Endodermal cell (in vitro differentiated cells): ENCODE measurements at regions not wholly inside any gene's neighbourhood (a gene's known extent, or its start where the extent isn't known, plus 50 kb on each side); places are given as distances from the start of the nearest gene placed in this dataset.

ENCODE experiments used
- DNase-seq: peaks from one replicate; pipeline ENCODE4 v3.0.0-alpha.2; 2017
- H3K27ac ChIP-seq: 2 replicates; pipeline ENCODE4 v1.5.1; 2013; ENCODE audit warnings: mild to moderate bottlenecking, low read depth, low read length, moderate library complexity
- H3K27me3 ChIP-seq: 2 replicates; pipeline ENCODE4 v1.6.1; 2013; ENCODE audit warnings: mild to moderate bottlenecking, low read length, moderate library complexity; ENCODE audit not compliant: insufficient read depth, control insufficient read depth, poor library complexity, severe bottlenecking
- H3K36me3 ChIP-seq: 2 replicates; pipeline ENCODE4 v1.7.0; 2013; ENCODE audit warnings: mild to moderate bottlenecking, low read length, moderate library complexity; ENCODE audit not compliant: control insufficient read depth, insufficient read depth
- H3K4me1 ChIP-seq: one replicate; pipeline ENCODE4 v1.7.0; 2013; ENCODE audit warnings: low read length; ENCODE audit not compliant: control insufficient read depth, insufficient read depth
- H3K4me3 ChIP-seq: 2 replicates; pipeline ENCODE4 v1.5.1; 2013; ENCODE audit warnings: mild to moderate bottlenecking, low read length, moderate library complexity
- H3K9ac ChIP-seq: 2 replicates; pipeline ENCODE4 v1.6.1; 2013; ENCODE audit warnings: mild to moderate bottlenecking, low read length, moderate library complexity; ENCODE audit not compliant: poor library complexity, severe bottlenecking; ENCODE audit errors: extremely low read depth
- H3K9me3 ChIP-seq: 2 replicates; pipeline ENCODE4 v1.6.1; 2013; ENCODE audit warnings: mild to moderate bottlenecking, low read length, moderate library complexity; ENCODE audit not compliant: control insufficient read depth
- H3K27ac Mint-ChIP-seq: 2 replicates; pipeline ENCODE4 v1.8.0; 2020; ENCODE audit warnings: mixed read lengths
- H3K27me3 Mint-ChIP-seq: 2 replicates; pipeline ENCODE4 v1.8.0; 2021; ENCODE audit warnings: mild to moderate bottlenecking, mixed read lengths; ENCODE audit not compliant: insufficient read depth
- H3K36me3 Mint-ChIP-seq: 2 replicates; pipeline ENCODE4 v1.8.0; 2020; ENCODE audit warnings: low read depth, mixed read lengths
- H3K4me1 Mint-ChIP-seq: 2 replicates; pipeline ENCODE4 v1.8.0; 2020; ENCODE audit warnings: mixed read lengths
- H3K4me3 Mint-ChIP-seq: 2 replicates; pipeline ENCODE4 v1.8.0; 2020; ENCODE audit warnings: mild to moderate bottlenecking, moderate library complexity, mixed read lengths
- H3K9me3 Mint-ChIP-seq: 2 replicates; pipeline ENCODE4 v1.8.0; 2020; ENCODE audit warnings: mild to moderate bottlenecking, mixed read lengths
- WGBS, 2 experiments: methylation state at CpG; one replicate each; pipeline versions ENCODE4 v1.1.5 to v1.1.7; 2013; ENCODE audit warnings: missing lambda C conversion rate in 2 of 2, mixed read lengths in 1 of 2; ENCODE audit not compliant: insufficient coverage in 1 of 2, insufficient read length in 1 of 2; 5-methylcytosine and 5-hydroxymethylcytosine counted together
- TF ChIP-seq, protein P1 (sequence below): fragments of 200-600 bp; sonication (generic); conservative IDR thresholded peaks from 2 replicates; pipeline ENCODE4 v1.5.0; 2021; ENCODE audit warnings: antibody characterized with exemption, mild to moderate bottlenecking

DNA sequence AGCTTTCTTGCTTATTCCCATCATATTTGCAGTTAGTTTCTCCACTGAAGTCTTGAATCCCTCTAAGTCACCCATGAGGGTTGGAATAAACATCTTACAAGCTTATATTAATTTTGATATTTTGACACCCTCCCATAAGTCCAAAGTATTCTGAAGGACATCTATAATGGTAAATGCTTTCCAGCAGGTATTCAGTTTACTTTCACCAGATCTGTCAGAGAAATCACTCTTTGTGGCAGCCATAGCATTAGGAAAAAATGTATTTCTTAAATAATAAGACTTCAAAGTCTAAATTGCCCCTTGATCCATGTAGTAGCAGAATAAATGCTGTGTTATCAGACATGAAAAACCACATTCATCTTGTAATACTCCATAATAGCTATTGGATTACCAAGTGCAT lies 1371.7 kb upstream of the PABPC4L start:
- no peaks in the 10 kb centered on the region for H3K36me3 Mint-ChIP-seq
- no peaks in the 10 kb centered on the region for H3K9me3 ChIP-seq

GRCh38 chr4:135564090-135564489 lies 1362.5 kb upstream of the PABPC4L start:
- Mint-ChIP-seq H3K9me3 (no peaks in the 10 kb centered on the region), H3K27me3 (no peaks in the 10 kb centered on the region), H3K27ac (no peak overlapping the region), H3K4me1 (no peaks in the 10 kb centered on the region), H3K4me3 (no peak overlapping the region), H3K36me3 (no peaks in the 10 kb centered on the region)
- H3K27ac ChIP-seq = no peak overlapping the region
- H3K36me3 ChIP-seq = no peaks in the 10 kb centered on the region
- no peaks in the 10 kb centered on the region for H3K4me1 ChIP-seq
- no peak for DNase-seq
- TF ChIP-seq, protein P1, sequence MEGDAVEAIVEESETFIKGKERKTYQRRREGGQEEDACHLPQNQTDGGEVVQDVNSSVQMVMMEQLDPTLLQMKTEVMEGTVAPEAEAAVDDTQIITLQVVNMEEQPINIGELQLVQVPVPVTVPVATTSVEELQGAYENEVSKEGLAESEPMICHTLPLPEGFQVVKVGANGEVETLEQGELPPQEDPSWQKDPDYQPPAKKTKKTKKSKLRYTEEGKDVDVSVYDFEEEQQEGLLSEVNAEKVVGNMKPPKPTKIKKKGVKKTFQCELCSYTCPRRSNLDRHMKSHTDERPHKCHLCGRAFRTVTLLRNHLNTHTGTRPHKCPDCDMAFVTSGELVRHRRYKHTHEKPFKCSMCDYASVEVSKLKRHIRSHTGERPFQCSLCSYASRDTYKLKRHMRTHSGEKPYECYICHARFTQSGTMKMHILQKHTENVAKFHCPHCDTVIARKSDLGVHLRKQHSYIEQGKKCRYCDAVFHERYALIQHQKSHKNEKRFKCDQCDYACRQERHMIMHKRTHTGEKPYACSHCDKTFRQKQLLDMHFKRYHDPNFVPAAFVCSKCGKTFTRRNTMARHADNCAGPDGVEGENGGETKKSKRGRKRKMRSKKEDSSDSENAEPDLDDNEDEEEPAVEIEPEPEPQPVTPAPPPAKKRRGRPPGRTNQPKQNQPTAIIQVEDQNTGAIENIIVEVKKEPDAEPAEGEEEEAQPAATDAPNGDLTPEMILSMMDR = no peak
- H3K9ac ChIP-seq = no peak overlapping the region
- WGBS, 2 experiments = no CpG with 5 or more reads among the region's 1 CpG
- H3K9me3 ChIP-seq = no peaks in the 10 kb centered on the region
- no peak overlapping the region for H3K4me3 ChIP-seq
- no peaks in the 10 kb centered on the region for H3K27me3 ChIP-seq

More for the DNA sequence above, 1371.7 kb upstream of the PABPC4L start:
- no peaks in the 10 kb centered on the region for H3K4me1 Mint-ChIP-seq
- Histone ChIP-seq H3K36me3 (no peaks in the 10 kb centered on the region), H3K9ac (no peak overlapping the region), H3K4me3 (no peak overlapping the region), H3K27me3 (no peaks in the 10 kb centered on the region), H3K27ac (no peak overlapping the region), H3K4me1 (no peaks in the 10 kb centered on the region)
- H3K4me3 Mint-ChIP-seq = no peak overlapping the region
- no peak for DNase-seq
- TF ChIP-seq, protein P1 = no peak
- no peaks in the 10 kb centered on the region for H3K27me3 Mint-ChIP-seq
- no peaks in the 10 kb centered on the region for H3K9me3 Mint-ChIP-seq
- H3K27ac Mint-ChIP-seq = no peak overlapping the region

- no peaks in the 10 kb centered on the region for H3K4me1 ChIP-seq
- Mint-ChIP-seq H3K27ac (no peak overlapping the region), H3K36me3 (no peaks in the 10 kb centered on the region), H3K4me3 (no peak overlapping the region), H3K4me1 (no peaks in the 10 kb centered on the region), H3K9me3 (no peaks in the 10 kb centered on the region), H3K27me3 (no peaks in the 10 kb centered on the region)
- H3K27me3 ChIP-seq = no peaks in the 10 kb centered on the region
- H3K9me3 ChIP-seq = no peaks in the 10 kb centered on the region
- H3K4me3 ChIP-seq = no peak overlapping the region
- no peak overlapping the region for H3K27ac ChIP-seq
- WGBS, 2 experiments = 94 to 100% methylated on average over 1 of the region's 1 CpG
- H3K36me3 ChIP-seq = no peaks in the 10 kb centered on the region
- no peak for DNase-seq
- TF ChIP-seq, protein P1 = no peak
- H3K9ac ChIP-seq = no peak overlapping the region
These were observed 1351.6 kb upstream of the PABPC4L start for GRCh38 chr4:135553213-135553612.
